GM20000 (cell line): ENCODE measurements at regions not wholly inside any gene's neighbourhood (a gene's known extent, or its start where the extent isn't known, plus 50 kb on each side); places are given as distances from the start of the nearest gene placed in this dataset.

Experiments used
- DNase-seq: peaks from one replicate; pipeline ENCODE4 v3.0.0; 2012; ENCODE audit warnings: low spot score
- TF ChIP-seq, protein P1 (sequence below): IDR thresholded peaks from 2 replicates; pipeline ENCODE4 v1.5.1; 2012; ENCODE audit warnings: mild to moderate bottlenecking, control low read depth; ENCODE audit errors: extremely low read depth, missing control alignments

DNA sequence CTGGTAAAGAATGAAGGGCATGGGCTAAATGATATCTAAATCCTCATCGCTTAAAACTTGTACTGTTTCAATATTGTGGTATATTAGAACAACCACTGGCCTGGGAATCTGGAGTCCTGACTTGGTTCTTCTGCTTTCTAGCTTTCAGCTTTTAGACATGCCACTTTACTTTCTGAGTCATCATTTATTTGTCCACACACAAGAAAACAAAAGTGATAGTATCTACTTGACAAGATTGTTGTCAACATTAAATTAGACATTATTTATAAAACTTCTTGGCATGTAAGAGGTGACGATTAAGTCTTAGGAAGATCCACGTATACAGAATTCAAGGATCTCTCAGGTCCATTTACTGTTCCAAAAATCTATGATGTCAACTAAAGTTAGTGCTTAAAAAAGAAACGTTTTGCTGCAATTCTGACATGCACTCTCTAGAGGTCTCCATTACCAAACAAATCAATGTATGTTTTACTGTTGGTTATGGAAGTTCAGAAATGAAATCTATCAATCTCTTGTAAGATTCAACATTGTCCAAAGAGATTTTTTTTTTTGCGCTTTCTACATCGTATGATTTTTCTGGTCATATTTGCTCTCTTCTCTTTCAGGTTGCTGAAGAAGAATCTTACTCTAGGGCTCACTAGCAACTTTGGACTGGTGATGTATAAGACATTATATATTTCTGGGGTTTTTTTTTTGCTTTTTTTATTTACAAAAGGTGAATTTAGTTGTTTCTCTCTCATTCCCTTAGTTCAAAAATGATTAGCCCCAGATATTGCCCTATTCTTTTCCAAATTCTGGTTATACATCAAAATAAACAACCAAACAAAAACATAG is 53.6 kb upstream of the DYNC1I1 start:
- DNase-seq, result peak; percentile 11
- TF ChIP-seq, protein P1, sequence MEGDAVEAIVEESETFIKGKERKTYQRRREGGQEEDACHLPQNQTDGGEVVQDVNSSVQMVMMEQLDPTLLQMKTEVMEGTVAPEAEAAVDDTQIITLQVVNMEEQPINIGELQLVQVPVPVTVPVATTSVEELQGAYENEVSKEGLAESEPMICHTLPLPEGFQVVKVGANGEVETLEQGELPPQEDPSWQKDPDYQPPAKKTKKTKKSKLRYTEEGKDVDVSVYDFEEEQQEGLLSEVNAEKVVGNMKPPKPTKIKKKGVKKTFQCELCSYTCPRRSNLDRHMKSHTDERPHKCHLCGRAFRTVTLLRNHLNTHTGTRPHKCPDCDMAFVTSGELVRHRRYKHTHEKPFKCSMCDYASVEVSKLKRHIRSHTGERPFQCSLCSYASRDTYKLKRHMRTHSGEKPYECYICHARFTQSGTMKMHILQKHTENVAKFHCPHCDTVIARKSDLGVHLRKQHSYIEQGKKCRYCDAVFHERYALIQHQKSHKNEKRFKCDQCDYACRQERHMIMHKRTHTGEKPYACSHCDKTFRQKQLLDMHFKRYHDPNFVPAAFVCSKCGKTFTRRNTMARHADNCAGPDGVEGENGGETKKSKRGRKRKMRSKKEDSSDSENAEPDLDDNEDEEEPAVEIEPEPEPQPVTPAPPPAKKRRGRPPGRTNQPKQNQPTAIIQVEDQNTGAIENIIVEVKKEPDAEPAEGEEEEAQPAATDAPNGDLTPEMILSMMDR, result peak; percentile 11

DNA sequence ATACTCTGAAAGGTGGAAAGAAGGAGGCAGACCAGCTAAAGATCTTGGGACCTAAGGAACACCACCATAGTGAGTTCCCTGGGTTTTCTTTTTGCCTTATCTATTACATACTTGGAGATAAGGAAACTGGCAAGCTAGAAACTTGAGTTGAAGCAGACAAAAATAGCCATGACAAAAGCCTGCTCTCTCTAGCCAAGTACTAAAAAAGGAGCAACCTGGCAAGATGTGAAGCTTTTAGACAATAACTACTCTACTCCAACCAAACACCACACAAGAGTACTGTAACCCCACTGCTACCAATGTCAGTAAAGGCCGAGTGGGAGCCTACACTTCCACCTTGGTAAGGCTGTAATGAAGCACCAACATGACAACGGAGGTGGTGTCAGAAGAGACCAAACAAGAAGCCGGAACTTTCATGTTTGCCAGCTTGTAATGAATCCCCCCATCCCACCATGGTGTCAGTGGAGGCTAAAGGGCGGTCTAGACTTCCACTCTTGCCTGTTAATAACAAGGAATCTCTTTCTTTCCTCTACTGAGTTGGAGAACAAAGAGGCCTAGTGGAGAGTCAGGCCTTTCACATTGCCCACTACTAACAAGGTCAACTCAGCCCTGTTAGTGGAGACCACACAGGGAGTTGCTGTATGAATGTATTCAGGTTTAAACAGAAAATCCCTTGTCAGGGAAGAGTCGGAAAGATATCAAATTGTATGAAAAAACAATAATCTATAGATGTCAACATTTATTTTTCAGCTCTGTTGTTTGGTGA is 55.8 kb upstream of the DYNC1I1 start:
- DNase-seq, result no peak
- TF ChIP-seq, protein P1, result no peak

DNA sequence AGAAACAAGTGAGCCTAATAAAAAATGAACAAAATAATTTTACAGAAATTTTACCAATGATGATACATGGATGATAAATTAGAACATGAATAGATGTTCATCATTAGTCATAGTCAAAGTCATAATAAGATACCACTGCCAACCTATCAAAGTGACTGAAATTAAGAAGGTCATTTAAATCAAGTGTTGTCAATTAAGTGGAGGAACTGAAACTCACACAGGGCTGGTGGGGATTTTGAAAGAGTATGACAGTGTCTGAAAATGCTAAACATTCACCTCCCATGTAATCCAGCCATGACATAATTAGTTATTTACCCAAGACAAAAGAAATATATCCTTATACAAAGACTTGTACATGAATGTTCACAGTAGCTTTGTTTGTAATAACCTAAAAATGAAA is 57.1 kb upstream of the DYNC1I1 start:
- TF ChIP-seq, protein P1, result no peak
- peak; percentile 18 for DNase-seq

DNA sequence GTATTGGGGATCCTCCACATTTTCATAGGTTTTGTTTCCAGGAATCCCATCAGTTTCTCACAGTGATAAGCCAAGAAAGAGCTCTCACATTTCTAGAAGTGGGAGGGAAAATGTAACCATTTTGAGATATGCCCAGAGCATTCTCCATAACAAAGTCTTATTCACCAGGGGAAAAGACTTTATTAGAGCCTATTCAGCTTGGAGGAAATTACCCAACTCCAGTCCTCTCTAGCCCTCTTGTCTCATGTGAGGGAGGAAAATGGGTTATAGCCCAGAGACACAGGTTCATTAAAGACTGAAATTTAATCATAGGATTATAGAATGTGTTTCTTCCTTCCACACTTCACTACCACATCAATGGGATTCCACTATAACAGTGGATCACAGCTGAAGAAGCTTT is 61.6 kb upstream of the DYNC1I1 start:
- TF ChIP-seq, protein P1, result no peak
- no peak for DNase-seq

DNA sequence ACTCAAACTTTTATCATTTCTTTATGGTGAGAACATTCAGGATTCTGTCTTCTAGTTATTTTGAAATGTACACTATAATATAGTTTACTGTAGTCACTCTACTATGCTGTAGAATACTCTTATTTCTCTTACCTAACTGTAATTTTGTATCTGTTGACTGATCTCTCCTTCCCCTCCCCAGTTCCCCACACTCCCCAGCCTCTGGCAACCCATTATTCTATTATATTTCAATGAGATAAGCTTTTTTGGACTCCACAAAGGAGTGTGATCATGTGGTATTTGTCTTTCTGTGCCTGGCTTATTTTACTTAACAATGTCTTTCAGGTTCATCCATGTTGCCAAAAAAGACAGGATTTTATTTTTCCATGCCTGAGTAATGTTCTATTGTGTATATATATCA is 71.4 kb upstream of the DYNC1I1 start:
- no peak for DNase-seq
- TF ChIP-seq, protein P1, result no peak

DNA sequence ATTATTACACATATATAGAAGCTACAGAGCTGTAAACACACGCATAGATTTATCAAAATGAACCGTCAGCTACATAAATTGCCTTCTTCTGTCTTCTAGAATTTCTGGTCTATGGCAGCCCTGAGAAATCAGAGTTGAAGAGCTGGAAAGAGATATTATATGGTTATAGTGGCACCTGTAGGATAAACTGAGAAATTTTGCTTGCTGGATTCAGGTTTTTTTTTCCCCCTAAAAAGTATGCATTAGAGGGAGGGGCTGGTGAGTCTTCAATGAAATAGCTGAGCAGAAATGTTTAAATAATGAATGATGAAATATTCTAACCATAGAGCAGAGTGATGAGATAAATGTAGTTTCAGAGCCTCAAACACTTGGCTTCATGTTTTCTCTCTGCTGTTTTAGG is 78.0 kb upstream of the DYNC1I1 start:
- no peak for DNase-seq
- TF ChIP-seq, protein P1, result no peak

DNA sequence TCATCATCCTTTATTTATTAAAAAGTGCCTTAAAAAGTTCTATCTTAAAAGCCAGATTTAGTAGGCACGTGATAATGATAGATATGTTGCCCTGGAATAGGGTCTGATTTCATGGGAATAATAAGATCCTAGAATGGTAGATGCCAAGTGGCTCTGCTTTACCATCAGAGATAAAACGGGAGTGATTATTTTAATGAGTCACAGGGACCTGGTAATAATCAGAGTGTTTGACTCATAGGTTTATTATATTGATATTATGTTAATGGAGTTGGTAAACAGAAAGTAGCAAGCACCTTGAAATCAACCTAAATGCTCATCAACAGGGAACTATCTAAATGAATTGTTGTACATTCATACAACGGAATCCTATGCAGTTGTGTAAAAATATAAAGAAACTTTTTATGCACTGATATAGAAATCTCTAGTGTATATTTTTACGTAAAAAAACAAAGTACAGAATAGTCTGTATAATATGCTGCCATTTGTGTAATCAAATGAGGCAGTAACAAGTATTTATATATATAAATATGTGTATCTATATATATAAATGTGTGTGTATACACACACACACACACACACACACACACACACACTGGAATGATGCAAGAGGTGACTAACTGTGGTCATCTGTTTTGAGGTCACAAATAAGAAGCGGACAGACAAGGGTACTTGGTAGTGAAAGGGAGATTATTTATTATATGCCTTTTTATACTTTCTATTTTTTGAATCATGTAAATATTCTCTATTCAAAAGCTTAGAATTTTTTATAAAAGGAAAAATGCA is 78.6 kb upstream of the DYNC1I1 start:
- TF ChIP-seq, protein P1, result no peak
- no peak for DNase-seq
